Lower leg skin (tissue), 3 donors: ENCODE measurements at regions not wholly inside any gene's neighbourhood (a gene's known extent, or its start where the extent isn't known, plus 50 kb on each side); places are given as distances from the start of the nearest gene placed in this dataset.

ENCODE experiments used
- CTCF ChIP-seq, 3 donors: fragments of 450-650 bp; IDR thresholded peaks; one replicate each; pipeline ENCODE4 v1.5.1; 2016; ENCODE audit warnings: antibody characterized with exemption in 3 of 3, mild to moderate bottlenecking in 3 of 3, moderate library complexity in 2 of 3
- POLR2A ChIP-seq, 2 donors: fragments of 450-650 bp; IDR thresholded peaks; one replicate each; pipeline ENCODE4 v1.6.1; 2016 to 2017; ENCODE audit warnings: antibody characterized with exemption in 2 of 2, mild to moderate bottlenecking in 1 of 2, moderate library complexity in 1 of 2

GRCh38 chrX:94977562-94977961 lies 1303.6 kb downstream of the FAM133A start:
- no peak for TF ChIP-seq CTCF (IDR thresholded peaks at IDR 0.05)
- TF ChIP-seq POLR2A (IDR thresholded peaks at IDR 0.05): no peak
